ENCODE measurements at regions not wholly inside any gene's neighbourhood (a gene's known extent, or its start where the extent isn't known, plus 50 kb on each side); places are given as distances from the start of the nearest gene placed in this dataset.

DNA sequence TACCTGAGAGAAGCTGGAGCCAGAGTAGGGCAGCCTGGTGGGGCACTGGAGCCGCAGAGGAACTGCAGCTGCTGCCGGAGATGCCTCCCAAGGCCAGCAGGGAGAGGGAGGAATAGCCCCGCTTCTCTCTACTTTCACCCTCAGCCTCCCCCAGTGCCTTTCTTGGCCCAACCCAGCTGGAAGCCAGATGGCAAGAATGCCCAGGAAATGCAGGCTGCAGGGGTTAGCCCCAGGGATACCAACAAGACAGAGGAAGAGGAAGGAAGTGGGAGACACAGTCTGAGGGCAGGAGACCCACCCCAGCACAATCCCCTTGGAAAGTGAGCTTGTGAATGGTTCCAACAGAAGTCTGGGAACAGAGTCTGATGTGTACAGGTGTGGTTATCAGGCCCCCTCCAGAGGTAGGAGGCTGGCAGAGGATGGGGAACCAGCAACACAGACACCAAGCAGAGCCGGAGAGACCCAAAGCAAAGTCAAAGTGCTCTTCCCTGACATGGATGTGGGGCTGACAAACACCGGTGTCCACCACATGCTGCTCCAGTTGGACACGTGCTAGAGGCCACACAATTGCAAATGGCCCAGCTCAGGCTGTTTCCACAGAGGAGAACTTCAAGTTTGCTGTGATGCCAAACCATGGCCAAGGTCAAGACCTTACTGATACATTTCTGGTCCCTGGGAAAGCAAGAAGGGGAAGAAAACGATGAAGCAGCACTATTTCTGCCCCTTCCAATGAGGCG, 418.8 kb upstream of the PROK2 start (continued):
- no peak for TF ChIP-seq JUN (IDR thresholded peaks at IDR 0.05; ENCODE audit: low read depth, low read length)

All from H1 (cell line).